IPS-18a (cell line): ENCODE measurements at regions not wholly inside any gene's neighbourhood (a gene's known extent, or its start where the extent isn't known, plus 50 kb on each side); places are given as distances from the start of the nearest gene placed in this dataset.

Experiments
- H3K27ac ChIP-seq: one replicate; pipeline ENCODE4 v1.5.1; 2013; ENCODE audit warnings: low read length
- H3K27me3 ChIP-seq: one replicate; pipeline ENCODE4 v1.6.1; 2013; ENCODE audit warnings: mild to moderate bottlenecking, low read length; ENCODE audit not compliant: control insufficient read depth, insufficient read depth
- H3K36me3 ChIP-seq: one replicate; pipeline ENCODE4 v1.6.1; 2013; ENCODE audit warnings: low read depth, low read length; ENCODE audit not compliant: control insufficient read depth
- H3K4me1 ChIP-seq: one replicate; pipeline ENCODE4 v1.6.1; 2013; ENCODE audit warnings: low read depth, low read length; ENCODE audit not compliant: control insufficient read depth
- H3K4me3 ChIP-seq: one replicate; pipeline ENCODE4 v1.5.1; 2013; ENCODE audit warnings: low read length
- H3K9ac ChIP-seq: one replicate; pipeline ENCODE4 v1.6.1; 2013; ENCODE audit warnings: mild to moderate bottlenecking, low read length, moderate library complexity
- H3K9me3 ChIP-seq: one replicate; pipeline ENCODE4 v1.6.1; 2013; ENCODE audit warnings: low read depth, low read length; ENCODE audit not compliant: control insufficient read depth

- H3K27ac ChIP-seq, result no peak overlapping the region
- no peak overlapping the region for H3K4me3 ChIP-seq
- no peaks in the 10 kb centered on the region for H3K9me3 ChIP-seq
- H3K36me3 ChIP-seq, result no peaks in the 10 kb centered on the region
- no peak overlapping the region for H3K9ac ChIP-seq
- no peaks in the 10 kb centered on the region for H3K4me1 ChIP-seq
- no peaks in the 10 kb centered on the region for H3K27me3 ChIP-seq
These were observed 116.6 kb upstream of the PARD3B start for GRCh38 chr2:204428675-204429074.

- Histone ChIP-seq H3K4me3 (no peak overlapping the region), H3K27ac (no peak overlapping the region), H3K36me3 (no peaks in the 10 kb centered on the region), H3K4me1 (no peaks in the 10 kb centered on the region), H3K9me3 (no peaks in the 10 kb centered on the region), H3K9ac (no peak overlapping the region), H3K27me3 (no peaks in the 10 kb centered on the region)
These were observed 113.7 kb upstream of the PARD3B start for GRCh38 chr2:204431529-204431928.

- no peak overlapping the region for H3K4me3 ChIP-seq
- H3K27me3 ChIP-seq, result no peaks in the 10 kb centered on the region
- H3K27ac ChIP-seq, result no peak overlapping the region
- no peaks in the 10 kb centered on the region for H3K9me3 ChIP-seq
- H3K4me1 ChIP-seq, result no peaks in the 10 kb centered on the region
- no peak overlapping the region for H3K9ac ChIP-seq
- no peaks in the 10 kb centered on the region for H3K36me3 ChIP-seq
These were observed 113.1 kb upstream of the PARD3B start for GRCh38 chr2:204432196-204432595.

GRCh38 chr2:204434660-204435462 lies 110.4 kb upstream of the PARD3B start:
- Histone ChIP-seq H3K4me1 (peaks cover 5% of the 10 kb centered on the region), H3K27me3 (no peaks in the 10 kb centered on the region), H3K9me3 (no peaks in the 10 kb centered on the region), H3K36me3 (no peaks in the 10 kb centered on the region), H3K9ac (no peak overlapping the region), H3K4me3 (no peak overlapping the region), H3K27ac (no peak overlapping the region)

- Histone ChIP-seq H3K9ac (no peak overlapping the region), H3K9me3 (no peaks in the 10 kb centered on the region), H3K27me3 (no peaks in the 10 kb centered on the region), H3K36me3 (no peaks in the 10 kb centered on the region), H3K27ac (no peak overlapping the region), H3K4me1 (peaks cover 5% of the 10 kb centered on the region), H3K4me3 (no peak overlapping the region)
These were observed 109.0 kb upstream of the PARD3B start for GRCh38 chr2:204436230-204436629.

- Histone ChIP-seq H3K27me3 (no peaks in the 10 kb centered on the region), H3K4me3 (no peak overlapping the region), H3K36me3 (no peaks in the 10 kb centered on the region), H3K4me1 (peaks cover 5% of the 10 kb centered on the region), H3K9me3 (no peaks in the 10 kb centered on the region), H3K27ac (no peak overlapping the region), H3K9ac (no peak overlapping the region)
These were observed 107.9 kb upstream of the PARD3B start for GRCh38 chr2:204437408-204437807.

- Histone ChIP-seq H3K9ac (no peak overlapping the region), H3K9me3 (no peaks in the 10 kb centered on the region), H3K27ac (no peak overlapping the region), H3K36me3 (no peaks in the 10 kb centered on the region), H3K27me3 (no peaks in the 10 kb centered on the region), H3K4me3 (no peak overlapping the region), H3K4me1 (peaks cover 5% of the 10 kb centered on the region)
These were observed 107.2 kb upstream of the PARD3B start for GRCh38 chr2:204437815-204438756.

GRCh38 chr2:204441316-204441715 lies 104.0 kb upstream of the PARD3B start:
- no peaks in the 10 kb centered on the region for H3K36me3 ChIP-seq

GRCh38 chr2:204445149-204445548 lies 100.1 kb upstream of the PARD3B start:
- H3K27me3 ChIP-seq, result no peaks in the 10 kb centered on the region
- H3K9ac ChIP-seq, result no peak overlapping the region
- no peak overlapping the region for H3K4me3 ChIP-seq
- H3K27ac ChIP-seq, result no peak overlapping the region
- H3K4me1 ChIP-seq, result no peaks in the 10 kb centered on the region
- no peaks in the 10 kb centered on the region for H3K36me3 ChIP-seq
- no peaks in the 10 kb centered on the region for H3K9me3 ChIP-seq

More at GRCh38 chr2:204441316-204441715, 104.0 kb upstream of the PARD3B start:
- no peak overlapping the region for H3K9ac ChIP-seq
- H3K27me3 ChIP-seq, result no peaks in the 10 kb centered on the region
- H3K4me3 ChIP-seq, result no peak overlapping the region
- H3K9me3 ChIP-seq, result no peaks in the 10 kb centered on the region
- no peak overlapping the region for H3K27ac ChIP-seq
- peaks cover 5% of the 10 kb centered on the region for H3K4me1 ChIP-seq

- H3K36me3 ChIP-seq, result no peaks in the 10 kb centered on the region
- H3K27me3 ChIP-seq, result no peaks in the 10 kb centered on the region
- H3K27ac ChIP-seq, result no peak overlapping the region
- no peaks in the 10 kb centered on the region for H3K9me3 ChIP-seq
- no peak overlapping the region for H3K9ac ChIP-seq
- H3K4me3 ChIP-seq, result no peak overlapping the region
- H3K4me1 ChIP-seq, result peaks cover 6% of the 10 kb centered on the region
These were observed 97.6 kb upstream of the PARD3B start for GRCh38 chr2:204447722-204448121.

- H3K4me3 ChIP-seq, result no peak overlapping the region
- H3K27me3 ChIP-seq, result no peaks in the 10 kb centered on the region
- H3K4me1 ChIP-seq, result peaks cover 10% of the 10 kb centered on the region
- H3K27ac ChIP-seq, result no peak overlapping the region
- H3K36me3 ChIP-seq, result no peaks in the 10 kb centered on the region
- no peaks in the 10 kb centered on the region for H3K9me3 ChIP-seq
- H3K9ac ChIP-seq, result no peak overlapping the region
These were observed 95.3 kb upstream of the PARD3B start for GRCh38 chr2:204449977-204450376.
